GM12878 (cell line): ENCODE measurements at regions not wholly inside any gene's neighbourhood (a gene's known extent, or its start where the extent isn't known, plus 50 kb on each side); places are given as distances from the start of the nearest gene placed in this dataset.

Source experiments
- ATAC-seq: fragments of 200-7000 bp; cut with Tn5 transposase; 3 replicates; pipeline ENCODE4 v1.9.1; 2020; ENCODE audit warnings: mild to moderate bottlenecking, moderate library complexity
- BruUV-seq: library from RNA; stranded (reverse); fragments of 400-500 nt; replicated peaks from 2 replicates; lab custom pipeline; 2021; lab: Mats Ljungman, UMichigan
- CTCF ChIA-PET: fragments of 300-600 bp; sonication (Branson Sonifier 250); formaldehyde crosslinking; extraction: SDS; loops from one replicate; lab custom pipeline; 2021; ENCODE audit warnings: inconsistent platforms; lab: Yijun Ruan, JAX
- POLR2A ChIA-PET: fragments of 350-600 bp; formaldehyde crosslinking; extraction: SDS; loops from one replicate; lab custom pipeline; 2021; ENCODE audit warnings: inconsistent platforms; lab: Charles Lee
- RAD21 ChIA-PET: fragments of 300-600 bp; sonication (Branson Sonifier 250); formaldehyde crosslinking; loops from one replicate; lab custom pipeline; 2023; ENCODE audit warnings: antibody characterized with exemption; ENCODE audit not compliant: unreplicated experiment; lab: Charles Lee
- SMC1A ChIA-PET: fragments of 300-600 bp; sonication (Branson Sonifier 250); formaldehyde crosslinking; loops from one replicate; lab custom pipeline; 2023; ENCODE audit not compliant: unreplicated experiment, uncharacterized antibody; lab: Charles Lee
- DNase-seq: peaks from one replicate; pipeline ENCODE4 v3.0.0-alpha.2; 2011; ENCODE audit warnings: low read depth, low spot score
- FAIRE-seq: peaks from 3 replicates; lab custom pipeline; 2011; peaks lifted over from hg19 to GRCh38; lab: Jason Lieb, UNC
- H2AFZ ChIP-seq: 2 replicates; pipeline ENCODE4 v1.6.0; 2011; ENCODE audit warnings: low read depth, low read length, control low read depth; ENCODE audit not compliant: control insufficient read depth
- H3K27ac ChIP-seq: 2 replicates; pipeline ENCODE4 v1.5.1; 2011; ENCODE audit warnings: control low read depth; ENCODE audit not compliant: control insufficient read depth, insufficient read depth
- H3K27me3 ChIP-seq, 2 experiments: replicated peaks in 1 of 2; 2 replicates each; pipeline versions ENCODE4 v1.6.0 to v1.6.1; 2011; ENCODE audit warnings: low read length in 1 of 2; ENCODE audit not compliant: control insufficient read depth in 2 of 2, insufficient read depth in 2 of 2
- H3K36me3 ChIP-seq, 2 experiments: 2 replicates each; pipeline ENCODE4 v1.5.1; 2011; ENCODE audit warnings: low read length in 1 of 2; ENCODE audit not compliant: control insufficient read depth in 2 of 2, insufficient read depth in 2 of 2
- H3K4me1 ChIP-seq: 2 replicates; pipeline ENCODE4 v1.6.1; 2011; ENCODE audit warnings: mild to moderate bottlenecking, low read length, moderate library complexity, mixed read lengths; ENCODE audit not compliant: control insufficient read depth, insufficient read depth
- H3K4me2 ChIP-seq: 2 replicates; pipeline ENCODE4 v1.6.0; 2011; ENCODE audit warnings: control low read depth; ENCODE audit not compliant: control insufficient read depth, insufficient read depth
- H3K4me3 ChIP-seq: fragments of 200-600 bp; sonication (generic); 2 replicates; pipeline ENCODE4 v1.5.1; 2016
- H3K79me2 ChIP-seq: 2 replicates; pipeline ENCODE4 v1.6.0; 2011; ENCODE audit warnings: low read length; ENCODE audit not compliant: control insufficient read depth, insufficient read depth
- H3K9ac ChIP-seq: 2 replicates; pipeline ENCODE4 v1.8.0; 2011; ENCODE audit warnings: low read length, control low read depth, mixed read lengths; ENCODE audit not compliant: control insufficient read depth, insufficient read depth
- H3K9me3 ChIP-seq: replicated peaks from 3 replicates; pipeline ENCODE4 v1.5.1; 2011; ENCODE audit warnings: mild to moderate bottlenecking, low read length; ENCODE audit not compliant: control insufficient read depth, insufficient read depth
- H4K20me1 ChIP-seq: 2 replicates; pipeline ENCODE4 v1.6.0; 2011; ENCODE audit not compliant: control insufficient read depth, insufficient read depth
- GABPA ChIP-seq: IDR thresholded peaks from 2 replicates; pipeline ENCODE4 v1.6.1; 2014; ENCODE audit warnings: antibody characterized with exemption, low read depth, mild to moderate bottlenecking, inconsistent platforms
- IRF4 ChIP-seq: IDR thresholded peaks from 2 replicates; pipeline ENCODE4 v1.6.1; 2011; ENCODE audit warnings: low read depth, low read length
- KLF5 ChIP-seq: fragments of 450-650 bp; IDR thresholded peaks from 2 replicates; pipeline ENCODE4 v1.6.1; 2014; ENCODE audit warnings: mild to moderate bottlenecking; ENCODE audit not compliant: partially characterized antibody
- MYC ChIP-seq: IDR thresholded peaks from 2 replicates; pipeline ENCODE4 v1.6.1; 2011; ENCODE audit warnings: mild to moderate bottlenecking, low read length, moderate library complexity, inconsistent platforms; ENCODE audit not compliant: insufficient read depth, insufficient replicate concordance, insufficient read length, severe bottlenecking
- RUNX3 ChIP-seq: IDR thresholded peaks from 2 replicates; pipeline ENCODE4 v1.6.1; 2012; ENCODE audit warnings: low read length, inconsistent platforms
- SIX5 ChIP-seq: IDR thresholded peaks from 2 replicates; pipeline ENCODE4 v1.6.1; 2011; ENCODE audit warnings: mild to moderate bottlenecking, low read depth, low read length, moderate library complexity; ENCODE audit not compliant: severe bottlenecking
- TAF1 ChIP-seq: IDR thresholded peaks from 2 replicates; pipeline ENCODE4 v1.6.1; 2011; ENCODE audit warnings: mild to moderate bottlenecking, low read depth, low read length, borderline replicate concordance
- ZNF24 ChIP-seq: fragments of 450-650 bp; IDR thresholded peaks from 2 replicates; pipeline ENCODE4 v1.6.1; 2017; ENCODE audit warnings: antibody characterized with exemption, mild to moderate bottlenecking
- ZNF384 ChIP-seq: IDR thresholded peaks from 2 replicates; pipeline ENCODE4 v1.6.1; 2012; ENCODE audit warnings: low read depth, mild to moderate bottlenecking, low read length, improper control_type of control experiment, borderline replicate concordance
- WGBS: methylation state at CpG from one replicate; pipeline ENCODE4 v1.1.6; 2016; ENCODE audit warnings: low lambda C conversion rate; ENCODE audit not compliant: insufficient replicate concordance, insufficient coverage; ENCODE audit errors: missing lambda C conversion rate; 5-methylcytosine and 5-hydroxymethylcytosine counted together
- in situ Hi-C: fragments of 300-500 bp; cut with MboI; formaldehyde crosslinking; loops from 9 replicates; pipeline ENCODE4 v1.14.3; 2018; ENCODE audit warnings: mixed read lengths
- intact Hi-C: fragments of 100-400 bp; cut with micrococcal nuclease; formaldehyde crosslinking; loops from one replicate; pipeline ENCODE4 v1.14.2; 2022; ENCODE audit not compliant: unreplicated experiment
- TF ChIP-seq, protein P1 (sequence below): IDR thresholded peaks from 2 replicates; pipeline ENCODE4 v1.6.1; 2011; ENCODE audit warnings: borderline replicate concordance, low read depth, mild to moderate bottlenecking, moderate library complexity, low read length; ENCODE audit not compliant: insufficient read depth, poor library complexity, severe bottlenecking
- TF ChIP-seq, protein P2 (sequence below): fragments of 450-650 bp; IDR thresholded peaks from 2 replicates; pipeline ENCODE4 v1.6.1; 2018; ENCODE audit warnings: mild to moderate bottlenecking, low read depth, moderate library complexity; ENCODE audit not compliant: partially characterized antibody
- TF ChIP-seq, protein P3 (sequence below): IDR thresholded peaks from 2 replicates; pipeline ENCODE4 v1.6.1; 2012; ENCODE audit warnings: low read depth, low read length, improper control_type of control experiment

DNA sequence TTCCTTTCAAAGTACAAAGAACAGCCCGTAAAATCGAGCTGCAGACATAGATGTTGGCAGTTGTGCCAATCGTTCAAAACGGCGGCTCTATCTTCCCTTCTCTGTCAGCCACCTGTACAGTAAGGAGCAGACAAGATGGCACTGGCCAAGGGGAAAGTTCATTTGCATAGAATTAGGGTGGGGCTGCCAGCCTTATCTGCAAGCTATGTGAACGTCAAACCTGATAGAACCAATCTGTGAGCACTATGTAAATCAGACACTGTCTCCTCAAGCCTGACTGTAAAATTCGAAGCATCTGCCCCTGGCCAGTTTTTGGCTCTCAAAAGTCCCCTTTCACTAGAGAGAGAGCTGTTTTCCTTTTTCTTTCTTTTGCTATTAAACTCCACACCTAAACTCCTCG is 374.5 kb downstream of the EPM2A start:
- WGBS: 84% methylated on average over 8 of the region's 8 CpGs
- in situ Hi-C loops (no loop called here), intact Hi-C loops (no loop called here)
- Histone ChIP-seq H3K4me3 (no peak overlapping the region), H3K9ac (no peak overlapping the region), H3K4me1 (no peaks in the 10 kb centered on the region), H3K79me2 (no peaks in the 10 kb centered on the region), H2AFZ (no peak overlapping the region), H3K36me3 (no peaks in the 10 kb centered on the region), H4K20me1 (no peaks in the 10 kb centered on the region), H3K27me3 (no peaks in the 10 kb centered on the region), H3K9me3 (no peaks in the 10 kb centered on the region; the same call in 2 of the 3 replicates), H3K27ac (no peak overlapping the region), H3K4me2 (no peak overlapping the region)
- TF ChIP-seq, protein P1, sequence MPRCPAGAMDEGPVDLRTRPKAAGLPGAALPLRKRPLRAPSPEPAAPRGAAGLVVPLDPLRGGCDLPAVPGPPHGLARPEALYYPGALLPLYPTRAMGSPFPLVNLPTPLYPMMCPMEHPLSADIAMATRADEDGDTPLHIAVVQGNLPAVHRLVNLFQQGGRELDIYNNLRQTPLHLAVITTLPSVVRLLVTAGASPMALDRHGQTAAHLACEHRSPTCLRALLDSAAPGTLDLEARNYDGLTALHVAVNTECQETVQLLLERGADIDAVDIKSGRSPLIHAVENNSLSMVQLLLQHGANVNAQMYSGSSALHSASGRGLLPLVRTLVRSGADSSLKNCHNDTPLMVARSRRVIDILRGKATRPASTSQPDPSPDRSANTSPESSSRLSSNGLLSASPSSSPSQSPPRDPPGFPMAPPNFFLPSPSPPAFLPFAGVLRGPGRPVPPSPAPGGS: no peak
- TF ChIP-seq KLF5 (no peak), ZNF384 (no peak), GABPA (no peak), ZNF24 (no peak), IRF4 (no peak), RUNX3 (no peak), TAF1 (no peak), MYC (no peak), SIX5 (no peak)
- TF ChIP-seq, protein P2, sequence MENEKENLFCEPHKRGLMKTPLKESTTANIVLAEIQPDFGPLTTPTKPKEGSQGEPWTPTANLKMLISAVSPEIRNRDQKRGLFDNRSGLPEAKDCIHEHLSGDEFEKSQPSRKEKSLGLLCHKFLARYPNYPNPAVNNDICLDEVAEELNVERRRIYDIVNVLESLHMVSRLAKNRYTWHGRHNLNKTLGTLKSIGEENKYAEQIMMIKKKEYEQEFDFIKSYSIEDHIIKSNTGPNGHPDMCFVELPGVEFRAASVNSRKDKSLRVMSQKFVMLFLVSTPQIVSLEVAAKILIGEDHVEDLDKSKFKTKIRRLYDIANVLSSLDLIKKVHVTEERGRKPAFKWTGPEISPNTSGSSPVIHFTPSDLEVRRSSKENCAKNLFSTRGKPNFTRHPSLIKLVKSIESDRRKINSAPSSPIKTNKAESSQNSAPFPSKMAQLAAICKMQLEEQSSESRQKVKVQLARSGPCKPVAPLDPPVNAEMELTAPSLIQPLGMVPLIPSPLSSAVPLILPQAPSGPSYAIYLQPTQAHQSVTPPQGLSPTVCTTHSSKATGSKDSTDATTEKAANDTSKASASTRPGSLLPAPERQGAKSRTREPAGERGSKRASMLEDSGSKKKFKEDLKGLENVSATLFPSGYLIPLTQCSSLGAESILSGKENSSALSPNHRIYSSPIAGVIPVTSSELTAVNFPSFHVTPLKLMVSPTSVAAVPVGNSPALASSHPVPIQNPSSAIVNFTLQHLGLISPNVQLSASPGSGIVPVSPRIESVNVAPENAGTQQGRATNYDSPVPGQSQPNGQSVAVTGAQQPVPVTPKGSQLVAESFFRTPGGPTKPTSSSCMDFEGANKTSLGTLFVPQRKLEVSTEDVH: no peak
- TF ChIP-seq, protein P3, sequence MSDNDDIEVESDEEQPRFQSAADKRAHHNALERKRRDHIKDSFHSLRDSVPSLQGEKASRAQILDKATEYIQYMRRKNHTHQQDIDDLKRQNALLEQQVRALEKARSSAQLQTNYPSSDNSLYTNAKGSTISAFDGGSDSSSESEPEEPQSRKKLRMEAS: no peak
- SMC1A ChIA-PET: no interaction called here
- CTCF ChIA-PET: no interaction called here
- POLR2A ChIA-PET: no interaction called here
- FAIRE-seq (no peak), DNase-seq (no peak), ATAC-seq (no peak; the same call in 2 of the 3 replicates)
- BruUV-seq: no TSS peak
- RAD21 ChIA-PET: no interaction called here
